D721Med (cell line): ENCODE measurements at regions not wholly inside any gene's neighbourhood (a gene's known extent, or its start where the extent isn't known, plus 50 kb on each side); places are given as distances from the start of the nearest gene placed in this dataset.

ENCODE experiments used
- DNase-seq: peaks from one replicate; pipeline ENCODE4 v3.0.0; 2011; ENCODE audit warnings: low spot score; ENCODE audit not compliant: insufficient read length
- FAIRE-seq: peaks from 2 replicates; lab custom pipeline; 2011; peaks lifted over from hg19 to GRCh38; lab: Jason Lieb, UNC
- CTCF ChIP-seq: IDR thresholded peaks from 2 replicates; pipeline ENCODE4 v1.5.1; 2012; ENCODE audit warnings: mild to moderate bottlenecking, control low read depth; ENCODE audit not compliant: insufficient read depth; ENCODE audit errors: missing control alignments

DNA sequence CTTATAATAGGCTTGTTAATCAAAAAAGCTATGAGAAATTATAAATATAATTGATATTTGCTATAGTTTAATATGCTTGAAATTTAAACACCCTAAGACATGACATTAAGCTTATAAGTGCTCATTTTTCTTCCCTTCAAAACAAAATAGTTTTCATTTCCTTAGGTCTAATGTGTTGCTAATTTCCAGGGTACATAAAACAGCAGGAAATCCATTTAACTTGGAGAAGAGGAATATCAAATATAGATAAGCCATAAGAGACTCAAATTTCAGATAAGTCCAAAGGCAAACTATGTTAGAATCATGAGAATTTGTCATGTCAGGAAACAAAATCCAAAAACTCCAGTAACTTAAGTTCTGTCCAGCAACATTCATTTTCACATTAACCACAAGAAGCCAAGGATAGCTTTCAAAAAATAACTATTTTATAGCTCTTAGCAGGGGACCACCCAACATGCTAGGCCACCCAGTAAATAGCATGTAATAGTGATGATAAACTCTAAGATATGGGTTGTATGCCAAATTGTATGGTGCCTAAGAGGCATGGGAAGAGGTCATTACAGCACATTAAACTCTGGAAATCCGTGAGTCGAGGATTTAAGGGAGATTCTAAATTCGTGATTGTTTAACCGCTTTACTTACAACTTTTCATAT is 298.1 kb downstream of the CRPPA start:
- FAIRE-seq (no peak), DNase-seq (no peak)
- TF ChIP-seq CTCF: no peak

- no peak for FAIRE-seq
- DNase-seq: no peak
- TF ChIP-seq CTCF: no peak
Measured at GRCh38 chr7:16121876-16122390, 299.4 kb downstream of the CRPPA start.

- TF ChIP-seq CTCF: no peak
- FAIRE-seq (no peak), DNase-seq (no peak)
Measured at GRCh38 chr7:16115374-16115773, 306.0 kb downstream of the CRPPA start.

DNA sequence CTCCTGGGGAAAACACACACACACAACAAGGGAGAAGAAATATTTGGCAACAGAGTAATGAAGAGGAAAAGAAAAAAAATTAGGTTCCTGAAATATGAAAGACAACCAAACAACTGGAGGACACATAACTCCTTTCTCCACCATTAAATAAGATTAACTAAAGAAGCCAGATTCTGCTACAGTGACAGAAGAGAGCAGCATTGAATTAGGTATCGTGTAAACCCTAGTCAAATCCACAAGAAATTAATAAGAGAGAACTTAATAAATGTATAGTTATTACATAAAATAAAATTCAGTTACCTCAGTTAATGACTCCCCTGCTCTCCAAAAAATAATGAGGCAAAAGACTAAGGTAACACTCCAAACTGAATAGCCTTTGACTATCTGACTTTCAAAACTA is 306.7 kb downstream of the CRPPA start:
- peak; percentile 53 for TF ChIP-seq CTCF
- FAIRE-seq: no peak
- no peak for DNase-seq

DNA sequence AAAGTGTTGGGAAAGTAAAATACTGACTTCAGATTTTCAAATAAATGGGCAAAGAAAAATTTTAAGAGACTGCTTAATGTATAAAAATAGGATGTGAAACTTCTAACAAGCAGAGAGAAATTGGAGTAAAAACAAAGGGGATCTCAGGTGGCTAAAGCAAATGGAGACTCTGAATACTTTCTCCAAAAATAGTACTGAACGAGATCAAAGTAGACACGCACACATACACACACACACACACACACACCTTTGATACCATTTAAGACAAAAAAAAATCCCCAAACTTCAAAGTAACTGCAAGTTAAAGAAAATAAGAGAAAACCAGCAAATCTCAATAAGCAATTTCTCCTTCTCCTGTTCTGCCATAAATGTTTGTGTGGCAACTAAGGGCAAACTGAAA is 307.3 kb downstream of the CRPPA start:
- no peak for TF ChIP-seq CTCF
- no peak for FAIRE-seq
- no peak for DNase-seq

DNA sequence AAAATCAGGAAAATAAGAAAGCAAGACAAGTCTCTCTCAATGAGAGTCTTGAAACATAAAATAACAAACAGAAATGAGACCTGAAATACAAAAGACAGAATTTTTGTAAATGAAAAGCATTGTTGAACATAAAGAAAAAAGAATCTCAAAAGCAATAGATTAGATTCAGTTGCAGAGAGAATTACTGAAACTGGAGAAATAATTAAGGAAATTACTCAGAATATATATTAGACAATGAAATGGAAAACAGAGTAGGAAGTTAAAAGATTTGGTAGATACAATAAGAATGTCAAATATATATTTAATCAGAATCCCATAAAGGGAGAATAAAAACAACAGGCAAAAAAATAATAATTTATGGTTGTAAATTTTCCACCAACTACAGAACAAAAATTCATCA is 308.3 kb downstream of the CRPPA start:
- no peak for FAIRE-seq

More for the DNA sequence above, 308.3 kb downstream of the CRPPA start:
- DNase-seq: no peak
- no peak for TF ChIP-seq CTCF
